LNCAP (cell line): ENCODE measurements at regions not wholly inside any gene's neighbourhood (a gene's known extent, or its start where the extent isn't known, plus 50 kb on each side); places are given as distances from the start of the nearest gene placed in this dataset.

Source experiments
- CTCF ChIP-seq: fragments of 450-650 bp; IDR thresholded peaks from 2 replicates; pipeline ENCODE4 v1.5.1; 2017; ENCODE audit warnings: mild to moderate bottlenecking

- TF ChIP-seq CTCF, result no peak
Observed at GRCh38 chr20:62585461-62585970, 56.8 kb upstream of the SLCO4A1 start.

DNA sequence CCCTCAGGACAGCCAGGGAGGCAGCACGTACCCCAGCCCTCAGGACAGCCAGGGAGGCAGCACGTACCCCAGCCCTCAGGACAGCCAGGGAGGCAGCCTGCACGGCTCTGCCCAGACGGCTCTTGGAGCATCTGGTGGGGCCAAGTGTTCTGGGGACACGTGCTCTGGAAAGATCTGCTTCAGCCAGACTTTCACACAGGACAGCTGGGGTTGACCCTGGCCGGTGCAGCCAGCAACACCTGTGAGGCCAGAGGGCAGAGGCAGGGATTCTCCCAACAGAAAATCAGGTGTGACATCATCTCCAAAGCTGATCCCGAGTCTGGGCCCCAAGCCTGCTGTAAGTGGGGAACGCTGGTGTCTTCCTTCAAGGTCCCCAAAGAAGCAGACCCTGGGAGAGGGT lies 55.5 kb upstream of the SLCO4A1 start:
- no peak for TF ChIP-seq CTCF

GRCh38 chr20:62587757-62588402 lies 54.4 kb upstream of the SLCO4A1 start:
- TF ChIP-seq CTCF, result no peak

GRCh38 chr20:62588458-62589149 lies 53.7 kb upstream of the SLCO4A1 start:
- TF ChIP-seq CTCF, result no peak

GRCh38 chr20:62589150-62589498 lies 53.2 kb upstream of the SLCO4A1 start:
- TF ChIP-seq CTCF, result no peak

DNA sequence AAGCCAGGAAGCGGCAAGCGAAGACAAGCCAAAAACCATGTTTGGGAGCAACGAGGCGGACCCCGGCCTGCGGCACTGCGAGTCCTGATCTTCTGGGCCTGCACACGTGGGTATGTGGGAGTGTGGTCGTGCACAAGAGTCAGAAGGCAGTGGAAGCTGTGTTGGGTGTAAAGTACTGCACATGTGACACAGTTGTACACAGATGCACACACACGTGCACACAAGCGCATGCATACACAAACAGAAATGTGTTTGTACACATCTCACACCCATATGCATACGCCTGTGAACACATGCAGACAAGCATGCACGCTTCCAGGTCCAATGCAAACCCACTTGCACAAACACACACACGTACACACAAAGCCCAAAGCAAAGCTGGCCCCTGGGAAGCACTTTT lies 52.6 kb upstream of the SLCO4A1 start:
- TF ChIP-seq CTCF, result no peak

DNA sequence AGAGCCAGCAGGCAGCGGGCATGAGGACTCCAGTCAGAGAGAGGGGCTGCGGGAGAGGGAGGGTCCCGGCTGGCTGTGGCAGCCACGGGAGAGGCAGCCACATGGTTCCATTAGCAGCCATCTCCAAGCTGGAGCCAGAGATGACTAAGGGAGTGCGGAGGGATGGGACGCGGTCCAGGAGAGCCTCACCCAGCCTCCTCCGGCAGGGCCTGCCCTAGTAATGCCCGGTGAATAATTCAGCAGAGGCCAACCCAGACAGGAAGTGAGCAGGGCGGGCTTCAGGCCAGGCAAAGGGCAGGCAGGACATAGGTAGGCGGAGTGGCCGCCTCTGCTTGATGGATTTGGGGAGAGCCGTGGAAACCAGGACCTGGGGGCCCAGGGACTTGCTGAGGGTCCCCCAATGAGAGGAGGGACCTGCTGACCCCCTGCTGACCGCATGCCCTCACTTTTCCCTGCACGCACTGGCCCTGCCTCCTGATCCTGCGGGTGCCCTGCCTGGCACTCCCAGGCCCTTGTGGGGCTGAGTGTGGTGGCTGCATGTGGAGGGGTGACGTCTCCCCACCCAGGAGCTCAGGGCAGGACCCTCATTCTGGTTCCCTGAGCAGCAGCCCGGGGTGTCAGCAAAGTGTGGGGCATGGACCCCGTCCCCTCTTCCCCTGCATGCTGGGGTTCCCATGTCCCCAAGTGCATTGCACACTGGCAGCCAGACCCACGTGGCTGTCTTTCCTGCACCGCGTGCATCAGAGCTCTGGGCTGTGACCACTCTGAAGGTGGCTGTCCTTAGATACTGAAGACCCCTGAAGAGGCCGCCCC lies 51.8 kb upstream of the SLCO4A1 start:
- no peak for TF ChIP-seq CTCF
